H1 (cell line): ENCODE measurements at regions not wholly inside any gene's neighbourhood (a gene's known extent, or its start where the extent isn't known, plus 50 kb on each side); places are given as distances from the start of the nearest gene placed in this dataset.

Experiments used
- ATF3 ChIP-seq: IDR thresholded peaks from 2 replicates; pipeline ENCODE4 v1.6.1; 2011; ENCODE audit warnings: low read depth, mild to moderate bottlenecking, low read length; ENCODE audit not compliant: insufficient read depth
- CEBPB ChIP-seq: IDR thresholded peaks from 2 replicates; pipeline ENCODE4 v1.6.1; 2012; ENCODE audit warnings: low read depth, low read length
- CTCF ChIP-seq, 3 experiments: IDR thresholded peaks; 1 replicate in 2 of 3; 2 replicates in 1 of 3; pipeline versions ENCODE4 v1.5.1 to v1.6.1; 2011; ENCODE audit warnings: low read length in 3 of 3, mild to moderate bottlenecking in 3 of 3, inconsistent platforms in 2 of 3, low read depth in 1 of 3, moderate library complexity in 1 of 3; ENCODE audit not compliant: insufficient read depth in 1 of 3; ENCODE audit errors: control extremely low read depth in 1 of 3
- EZH2 ChIP-seq: fragments of 200-600 bp; sonication (generic); IDR thresholded peaks from 2 replicates; pipeline ENCODE4 v1.7.1; 2012; ENCODE audit warnings: low read depth, mild to moderate bottlenecking, moderate library complexity, low read length, inconsistent platforms; ENCODE audit not compliant: severe bottlenecking
- JUN ChIP-seq: IDR thresholded peaks from 2 replicates; pipeline ENCODE4 v1.6.1; 2011; ENCODE audit warnings: low read depth, mild to moderate bottlenecking, improper control_type of control experiment, low read length
- MAX ChIP-seq: IDR thresholded peaks from 2 replicates; pipeline ENCODE4 v1.6.1; 2012; ENCODE audit warnings: inconsistent platforms
- POLR2A ChIP-seq, 2 experiments: IDR thresholded peaks; 1 replicate in 1 of 2; 2 replicates in 1 of 2; pipeline ENCODE4 v1.6.1; 2011; ENCODE audit warnings: low read depth in 2 of 2, low read length in 2 of 2, mild to moderate bottlenecking in 2 of 2; ENCODE audit errors: control extremely low read depth in 1 of 2
- POU5F1 ChIP-seq: IDR thresholded peaks from 2 replicates; pipeline ENCODE4 v1.6.1; 2011; ENCODE audit warnings: low read depth, mild to moderate bottlenecking, low read length, moderate library complexity
- RAD21 ChIP-seq, 2 experiments: IDR thresholded peaks in 1 of 2; conservative IDR thresholded peaks in 1 of 2; 2 replicates each; pipeline ENCODE4 v1.6.1; 2011; ENCODE audit warnings: low read depth in 2 of 2, low read length in 2 of 2, improper control_type of control experiment in 1 of 2, inconsistent platforms in 1 of 2, mild to moderate bottlenecking in 1 of 2, moderate library complexity in 1 of 2
- RNF2 ChIP-seq: fragments of 200-900, 300-1000 bp; sonication (generic); IDR thresholded peaks from 2 replicates; pipeline ENCODE4 v1.7.1; 2016; ENCODE audit warnings: borderline replicate concordance, low read depth, mild to moderate bottlenecking, antibody characterized with exemption, low read length; ENCODE audit not compliant: poor library complexity, severe bottlenecking; ENCODE audit errors: missing control alignments
- SIX5 ChIP-seq: IDR thresholded peaks from 2 replicates; pipeline ENCODE4 v1.6.1; 2011; ENCODE audit warnings: mild to moderate bottlenecking, low read depth, low read length

GRCh38 chr3:74107451-74107850, 482.7 kb upstream of the PDZRN3 start:
- TF ChIP-seq CTCF (IDR thresholded peaks at IDR 0.05; ENCODE audit: control extremely low read depth in 1 of 3, insufficient read depth in 1 of 3, low read depth in 1 of 3, low read length in 3 of 3) (no peak), POLR2A (IDR thresholded peaks at IDR 0.05; ENCODE audit: control extremely low read depth in 1 of 2, low read depth in 2 of 2, low read length in 2 of 2) (no peak), CEBPB (no peak), MAX (no peak), EZH2 (no peak), RAD21 (IDR thresholded peaks at IDR 0.05 in 1 of 2, conservative IDR thresholded peaks at IDR 0.05 in 1 of 2; ENCODE audit: low read depth in 2 of 2, low read length in 2 of 2) (no peak), ATF3 (no peak), RNF2 (no peak), JUN (no peak), SIX5 (no peak), POU5F1 (no peak)
